Mucosa of descending colon (tissue), 3 donors: ENCODE measurements at regions not wholly inside any gene's neighbourhood (a gene's known extent, or its start where the extent isn't known, plus 50 kb on each side); places are given as distances from the start of the nearest gene placed in this dataset.

ENCODE experiments used
- ATAC-seq: fragments of 200-7000 bp; cut with Tn5 transposase; one replicate; pipeline ENCODE4 v1.9.1; 2020; ENCODE audit warnings: mild to moderate bottlenecking, moderate library complexity
- DNase-seq, 3 donors: peaks; one replicate each; pipeline ENCODE4 v3.0.0-alpha.2; 2020
- H3K36me3 ChIP-seq: fragments of 200-600 bp; one replicate; pipeline ENCODE4 v1.8.0; 2021; ENCODE audit warnings: low read depth, mild to moderate bottlenecking
- H3K4me1 ChIP-seq: fragments of 200-600 bp; one replicate; pipeline ENCODE4 v1.8.0; 2021; ENCODE audit warnings: low read depth, mild to moderate bottlenecking
- H3K4me3 ChIP-seq: fragments of 200-600 bp; one replicate; pipeline ENCODE4 v1.8.0; 2021; ENCODE audit warnings: mild to moderate bottlenecking
- H3K9me3 ChIP-seq: fragments of 200-600 bp; one replicate; pipeline ENCODE4 v1.8.0; 2021; ENCODE audit warnings: mild to moderate bottlenecking
- intact Hi-C, 2 donors: fragments of 100-400 bp; cut with DNase I in 1 of 2; cut with micrococcal nuclease in 1 of 2; formaldehyde crosslinking; loops; one replicate each; pipeline versions ENCODE4 v1.11.0 to v1.11.1; 2022; cut with DNase I, micrococcal nuclease
- TF ChIP-seq, protein P1 (sequence below): fragments of 200-600 bp; IDR thresholded peaks from one replicate; pipeline ENCODE4 v1.8.0; 2022; ENCODE audit warnings: antibody characterized with exemption, mild to moderate bottlenecking
- donor health status: DM: no; HTN: no; CAD: no; lungs with moderate emphysema.
- donor health status: DM: no; HTN: no; CAD: no.
- donor health status: DM: no; HTN: yes; CAD: no.

DNA sequence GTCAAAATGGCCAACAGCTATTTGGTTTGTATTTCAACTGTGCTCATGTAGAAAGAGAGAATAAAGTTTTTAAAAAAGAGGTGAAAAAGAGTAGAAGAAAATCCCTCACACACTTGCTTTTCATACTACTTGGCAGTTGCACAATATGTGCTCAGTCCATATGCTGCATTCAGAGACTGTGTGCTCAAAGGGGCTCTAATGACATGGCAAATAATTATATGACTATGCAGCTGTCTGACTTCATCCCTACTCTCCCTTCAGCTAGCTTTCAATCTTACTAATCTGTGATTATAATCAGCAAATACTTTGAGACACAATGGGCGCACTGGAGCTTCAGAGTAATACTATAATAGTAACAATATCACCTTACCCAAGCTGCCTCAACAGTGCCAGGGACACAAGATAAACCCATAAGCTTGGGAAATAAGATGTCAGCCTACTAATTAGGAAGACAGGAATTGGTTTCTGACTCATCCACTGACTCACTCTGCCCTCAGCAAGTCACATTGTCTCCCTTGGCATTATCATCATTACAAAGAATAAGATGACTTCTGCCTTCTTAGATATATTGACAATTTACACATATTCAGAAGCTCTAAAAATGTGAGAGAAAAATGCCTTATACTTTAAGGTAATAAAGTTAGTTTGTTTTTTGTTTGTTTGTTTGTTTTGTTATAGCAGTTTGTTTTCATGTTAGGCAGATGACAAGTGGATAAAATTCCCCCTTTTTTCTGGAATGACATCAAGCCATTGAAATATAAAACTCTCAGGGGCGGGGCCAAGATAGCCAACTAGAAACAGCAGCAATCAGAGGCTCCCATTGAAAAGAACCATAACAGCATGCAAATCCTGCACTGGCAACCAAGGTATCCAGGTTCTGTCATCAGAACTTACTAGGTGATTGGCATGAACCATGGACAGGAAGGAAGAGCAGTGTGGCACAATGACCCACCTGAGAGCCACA lies 311.6 kb downstream of the FAM133A start:
- intact Hi-C loops: no loop called here
- no peak for DNase-seq

More for the DNA sequence above, 311.6 kb downstream of the FAM133A start:
- Histone ChIP-seq H3K4me3 (no peak overlapping the region), H3K4me1 (no peaks in the 10 kb centered on the region), H3K9me3 (no peaks in the 10 kb centered on the region), H3K36me3 (no peaks in the 10 kb centered on the region)
- ATAC-seq: no peak
- TF ChIP-seq, protein P1, sequence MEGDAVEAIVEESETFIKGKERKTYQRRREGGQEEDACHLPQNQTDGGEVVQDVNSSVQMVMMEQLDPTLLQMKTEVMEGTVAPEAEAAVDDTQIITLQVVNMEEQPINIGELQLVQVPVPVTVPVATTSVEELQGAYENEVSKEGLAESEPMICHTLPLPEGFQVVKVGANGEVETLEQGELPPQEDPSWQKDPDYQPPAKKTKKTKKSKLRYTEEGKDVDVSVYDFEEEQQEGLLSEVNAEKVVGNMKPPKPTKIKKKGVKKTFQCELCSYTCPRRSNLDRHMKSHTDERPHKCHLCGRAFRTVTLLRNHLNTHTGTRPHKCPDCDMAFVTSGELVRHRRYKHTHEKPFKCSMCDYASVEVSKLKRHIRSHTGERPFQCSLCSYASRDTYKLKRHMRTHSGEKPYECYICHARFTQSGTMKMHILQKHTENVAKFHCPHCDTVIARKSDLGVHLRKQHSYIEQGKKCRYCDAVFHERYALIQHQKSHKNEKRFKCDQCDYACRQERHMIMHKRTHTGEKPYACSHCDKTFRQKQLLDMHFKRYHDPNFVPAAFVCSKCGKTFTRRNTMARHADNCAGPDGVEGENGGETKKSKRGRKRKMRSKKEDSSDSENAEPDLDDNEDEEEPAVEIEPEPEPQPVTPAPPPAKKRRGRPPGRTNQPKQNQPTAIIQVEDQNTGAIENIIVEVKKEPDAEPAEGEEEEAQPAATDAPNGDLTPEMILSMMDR: no peak
